Activated naive CD4-positive, alpha-beta T cell treated with anti-CD3 and anti-CD28 coated beads, Interleukin-2, amount 50 U/mL, for 72 hours (primary cell): ENCODE measurements at regions not wholly inside any gene's neighbourhood (a gene's known extent, or its start where the extent isn't known, plus 50 kb on each side); places are given as distances from the start of the nearest gene placed in this dataset.
A peak's percentile ranks its signal among the peaks of the same experiment; 100 is the strongest.
"Not testable (repeated sequence)": the region's sequence is repeated elsewhere in the genome, so short reads cannot be mapped to it uniquely, and the experiment has no call there.

Experiments
- ATAC-seq, 2 donors: fragments of 150-1000 bp; cut with Tn5 transposase; 2 replicates each; pipeline ENCODE4 v1.10.0; 2021; ENCODE audit warnings: mild to moderate bottlenecking in 2 of 2, moderate library complexity in 2 of 2
- DNase-seq, 2 donors: peaks; one replicate each; pipeline ENCODE4 v3.0.0; 2021 to 2022; ENCODE audit warnings: low spot score in 2 of 2
- H3K27ac Mint-ChIP-seq, 2 donors: one replicate each; pipeline ENCODE4 v1.8.0; 2022; ENCODE audit warnings: mild to moderate bottlenecking in 2 of 2, mixed read lengths in 2 of 2
- H3K36me3 Mint-ChIP-seq, 2 donors: one replicate each; pipeline ENCODE4 v1.8.0; 2022; ENCODE audit warnings: mixed read lengths in 2 of 2
- H3K9me3 Mint-ChIP-seq, 2 donors: one replicate each; pipeline ENCODE4 v1.8.0; 2022; ENCODE audit warnings: mixed read lengths in 2 of 2

DNA sequence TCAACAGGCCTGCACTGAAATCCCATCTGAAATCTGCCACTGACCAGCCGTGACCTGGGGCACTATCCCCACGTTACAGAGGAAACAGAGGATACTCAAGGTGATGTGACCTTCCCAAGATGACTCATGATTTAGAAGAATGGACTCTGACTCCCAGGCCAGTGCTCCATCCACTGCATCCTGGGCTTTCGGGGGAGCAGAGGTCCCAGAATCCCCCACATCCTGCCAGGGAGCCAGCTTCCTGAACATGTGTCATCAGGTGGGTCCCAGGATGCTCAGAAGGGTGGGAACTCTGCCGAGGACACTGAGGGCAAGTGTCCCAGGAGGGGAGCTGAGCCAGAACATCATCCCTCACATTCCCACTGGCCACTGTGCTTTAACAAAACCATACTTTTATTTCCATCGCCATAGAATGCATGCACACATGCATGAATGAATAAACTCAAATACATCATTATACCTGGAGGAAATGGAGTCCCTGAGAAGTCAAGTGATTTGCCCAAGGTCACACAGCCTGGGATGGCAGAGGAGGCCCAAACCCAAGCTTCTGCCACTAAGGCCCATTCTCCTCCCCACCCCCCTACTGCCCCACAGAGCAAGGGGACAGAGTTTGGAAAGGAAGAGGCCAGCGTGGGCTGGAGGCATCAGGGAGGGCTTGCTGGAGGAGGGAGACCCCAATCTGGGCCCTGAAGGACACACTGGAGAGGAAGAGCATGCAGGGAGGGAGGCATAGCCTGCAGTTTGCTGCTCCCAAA is 189.4 kb downstream of the MATN1 start:
- H3K27ac Mint-ChIP-seq = no peak overlapping the region
- H3K36me3 Mint-ChIP-seq = no peaks in the 10 kb centered on the region
- ATAC-seq = no peak
- H3K9me3 Mint-ChIP-seq = no peaks in the 10 kb centered on the region
- no peak for DNase-seq

DNA sequence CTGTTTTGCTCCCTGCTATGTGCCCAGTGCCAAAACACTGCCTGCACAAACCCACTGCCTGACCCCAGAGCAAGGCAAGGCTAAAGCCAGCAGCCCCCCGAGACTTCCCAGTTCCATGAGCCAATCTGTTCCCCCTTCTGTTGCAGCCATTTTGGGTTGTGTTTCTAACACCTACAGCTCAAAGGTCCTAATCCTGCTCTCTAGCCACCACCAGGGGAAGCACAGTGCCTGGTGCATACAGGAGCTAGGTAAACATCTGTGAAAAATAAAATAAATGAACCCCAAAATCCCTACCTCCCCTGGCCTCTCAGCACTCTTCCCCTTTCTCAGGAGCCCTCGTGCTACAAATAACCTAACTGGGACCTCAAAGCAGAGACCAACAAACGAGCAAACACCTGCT is 190.2 kb downstream of the MATN1 start:
- no peak overlapping the region for H3K27ac Mint-ChIP-seq
- H3K36me3 Mint-ChIP-seq = no peaks in the 10 kb centered on the region
- ATAC-seq (no peak), DNase-seq (no peak)
- H3K9me3 Mint-ChIP-seq = no peaks in the 10 kb centered on the region

DNA sequence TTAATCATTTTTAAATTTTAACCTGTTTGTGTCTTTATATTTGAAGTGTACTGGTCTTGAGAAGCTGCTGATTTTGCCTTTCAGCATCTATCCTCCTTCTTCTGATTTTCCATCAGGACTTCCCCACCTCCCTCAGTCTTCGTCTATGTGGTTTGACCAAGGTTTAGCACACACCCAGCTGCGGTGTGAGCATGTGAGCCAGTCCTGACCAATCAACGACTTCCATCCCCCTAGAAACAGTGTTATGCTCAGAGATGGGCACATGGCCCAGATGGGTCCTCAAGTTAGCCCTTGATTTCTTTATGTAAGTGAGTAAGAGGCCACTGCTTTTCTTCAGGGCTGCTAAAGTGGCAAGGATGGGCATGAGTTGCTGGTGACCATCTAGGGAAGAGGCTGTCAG is 190.8 kb downstream of the MATN1 start:
- H3K36me3 Mint-ChIP-seq = no peaks in the 10 kb centered on the region
- H3K27ac Mint-ChIP-seq = no peak overlapping the region
- H3K9me3 Mint-ChIP-seq = no peaks in the 10 kb centered on the region
- no peak for ATAC-seq
- no peak for DNase-seq

DNA sequence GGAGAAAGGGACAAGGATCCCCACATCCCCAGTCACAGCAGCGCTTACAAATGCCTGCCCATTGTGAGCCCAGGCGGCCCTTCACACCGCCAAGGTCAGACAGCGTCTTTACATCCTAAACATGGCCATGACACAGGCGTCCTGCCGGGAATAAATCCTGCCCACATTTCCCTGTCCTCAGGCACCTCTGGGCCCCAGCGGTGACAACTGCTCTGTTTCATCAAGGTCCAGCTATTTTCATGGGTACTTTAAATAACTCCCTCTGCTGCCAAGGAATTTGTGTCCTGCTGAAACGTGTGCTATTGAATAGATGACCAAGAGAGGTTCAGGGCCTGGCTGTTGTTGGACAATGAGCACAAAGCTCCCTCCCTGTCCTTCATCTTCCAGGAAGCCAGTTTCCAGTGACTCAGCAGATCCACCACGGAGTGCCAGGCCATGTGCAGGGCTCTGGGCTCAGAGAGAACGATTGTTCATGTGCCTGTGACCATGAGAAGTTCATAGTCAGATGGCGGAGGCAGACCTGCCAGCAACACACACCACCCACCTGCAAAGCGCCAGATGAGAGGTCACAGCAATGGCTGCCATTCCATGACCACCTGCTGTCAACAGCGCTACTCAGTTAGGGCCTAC is 195.8 kb downstream of the MATN1 start:
- Mint-ChIP-seq H3K27ac (peak overlapping the region in 1 of 2 donors; percentile 38), H3K36me3 (no peaks in the 10 kb centered on the region), H3K9me3 (no peaks in the 10 kb centered on the region)
- DNase-seq (peak in 1 of 2 donors; percentile 42), ATAC-seq (no peak)

DNA sequence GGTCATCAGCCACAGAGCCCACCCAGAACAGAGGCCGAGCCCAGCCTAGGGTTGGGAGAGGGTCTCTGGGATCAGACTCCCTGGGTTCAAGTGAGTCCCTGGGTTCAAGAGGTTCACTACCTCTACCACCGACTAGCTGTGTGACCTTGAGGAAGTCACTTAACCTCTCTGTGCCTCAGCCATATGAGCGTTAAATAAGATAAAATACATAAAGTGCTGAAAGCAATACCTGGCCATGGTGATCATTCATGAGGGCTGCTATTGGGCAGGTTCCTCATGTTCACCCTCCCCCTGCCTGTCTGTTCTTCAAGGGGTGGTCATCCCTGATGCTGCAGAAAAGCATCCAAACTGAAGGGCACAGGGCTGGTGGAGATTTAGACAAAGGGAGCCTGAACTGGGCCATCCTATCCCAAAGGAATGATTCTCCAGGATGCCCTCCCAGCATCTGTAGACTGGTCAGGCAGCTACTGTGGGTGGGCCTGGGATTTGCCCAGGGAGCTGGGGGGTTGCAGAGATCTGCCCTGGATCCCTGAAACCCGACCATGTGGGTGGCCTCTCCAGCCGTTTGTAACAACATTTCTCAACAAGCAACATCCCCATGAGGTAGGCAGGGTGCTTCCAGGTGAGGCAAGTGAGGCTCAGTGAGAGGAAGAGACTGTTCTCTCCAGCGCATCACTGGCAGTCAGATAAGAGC is 196.6 kb downstream of the MATN1 start:
- Mint-ChIP-seq H3K27ac (no peak overlapping the region), H3K36me3 (no peaks in the 10 kb centered on the region), H3K9me3 (no peaks in the 10 kb centered on the region)
- ATAC-seq (no peak), DNase-seq (peak in 1 of 2 donors; percentile 39)

DNA sequence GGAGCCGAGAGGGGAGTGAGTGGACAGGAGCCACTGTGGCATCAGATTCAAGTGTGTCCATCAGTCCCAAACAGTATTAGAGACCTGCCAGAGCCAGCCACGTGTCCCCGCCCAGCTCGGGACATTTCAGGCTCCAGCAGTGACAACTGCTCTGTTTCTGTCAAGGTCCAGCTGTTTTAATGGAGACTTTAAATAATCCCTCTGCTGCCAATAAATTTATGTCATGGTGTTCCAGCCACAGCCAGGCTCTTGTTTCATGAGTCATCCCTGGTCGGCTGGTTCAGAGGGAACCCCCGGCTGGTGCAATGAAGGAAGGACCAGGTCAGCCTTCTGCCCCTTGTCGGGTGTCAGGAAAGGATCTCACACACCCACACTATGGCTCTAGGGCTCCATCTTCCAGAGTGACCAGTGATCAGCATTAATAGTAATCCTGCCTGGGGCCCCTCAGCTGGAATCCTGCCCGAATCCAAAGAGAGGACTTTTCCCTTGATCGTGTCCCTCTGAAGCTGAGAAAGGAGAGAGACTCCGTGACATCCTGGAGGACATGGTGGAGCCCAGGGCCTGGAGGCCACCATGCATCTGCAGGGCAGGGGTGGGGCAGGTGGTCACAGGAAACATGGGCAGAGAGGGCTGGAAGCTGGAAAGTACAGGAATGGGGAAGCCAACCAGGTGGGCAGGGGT is 197.3 kb downstream of the MATN1 start:
- DNase-seq (peak in 1 of 2 donors; percentile 33), ATAC-seq (no peak)
- no peaks in the 10 kb centered on the region for H3K9me3 Mint-ChIP-seq
- H3K36me3 Mint-ChIP-seq = no peaks in the 10 kb centered on the region
- no peak overlapping the region for H3K27ac Mint-ChIP-seq

DNA sequence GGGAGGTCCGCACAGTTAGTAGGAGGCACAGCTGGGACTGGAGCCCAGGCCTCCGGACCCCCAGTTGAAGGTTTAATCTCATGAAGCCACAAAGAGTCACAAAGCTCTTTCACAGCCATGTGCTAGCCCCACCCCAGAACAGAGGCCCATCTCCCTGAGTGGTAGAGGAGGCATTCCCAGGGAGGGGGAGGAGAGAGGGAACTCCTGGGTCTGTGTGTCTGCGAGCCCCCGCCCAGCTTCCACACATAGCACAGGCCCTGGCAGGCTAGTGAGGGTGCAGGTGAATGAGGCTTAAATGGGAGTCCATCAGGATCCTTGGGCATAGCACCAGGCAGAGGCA is 197.8 kb downstream of the MATN1 start:
- no peak for ATAC-seq
- H3K27ac Mint-ChIP-seq = no peak overlapping the region
- H3K9me3 Mint-ChIP-seq = no peaks in the 10 kb centered on the region
- DNase-seq = peak in 1 of 2 donors; percentile 25
- no peaks in the 10 kb centered on the region for H3K36me3 Mint-ChIP-seq

DNA sequence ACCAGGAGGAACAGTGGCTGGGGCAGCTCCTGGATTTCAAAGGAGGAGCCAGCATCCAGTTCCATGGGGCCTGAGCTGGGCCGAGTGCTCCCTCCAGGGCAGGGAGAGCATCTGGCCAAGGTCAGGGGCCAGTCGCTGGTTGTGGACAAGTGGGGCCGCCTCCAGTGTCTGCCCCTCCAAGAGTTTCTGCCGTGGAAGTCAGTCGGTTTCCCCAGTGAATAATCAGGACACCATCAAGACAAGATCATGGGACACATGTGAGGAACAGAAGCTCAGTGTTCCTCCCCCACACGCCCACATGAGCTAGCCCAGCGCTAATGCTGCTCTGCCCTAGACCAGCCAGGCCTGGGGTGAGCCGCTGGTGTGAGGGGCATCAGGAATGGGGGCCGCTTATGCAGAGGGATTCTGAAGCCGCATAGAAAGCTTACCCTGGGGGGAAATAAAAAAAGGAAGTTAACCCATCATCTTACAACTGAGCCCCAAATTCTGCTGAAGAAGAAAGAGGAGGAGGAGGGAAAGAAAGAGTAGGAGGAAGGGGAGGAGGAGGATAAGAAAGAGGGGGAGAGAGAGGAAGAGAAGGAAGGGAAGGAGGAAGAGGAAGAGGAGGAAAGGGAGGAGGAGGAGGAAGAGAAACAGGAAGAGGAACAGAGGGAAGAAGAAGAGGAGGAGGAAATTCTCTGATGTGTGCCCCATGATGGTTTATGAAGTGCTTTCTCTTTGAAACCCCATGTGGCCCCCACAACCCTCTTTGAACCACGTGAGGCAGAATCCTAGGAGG is 198.4 kb downstream of the MATN1 start:
- Mint-ChIP-seq H3K9me3 (no peaks in the 10 kb centered on the region), H3K27ac (peak overlapping the region in 1 of 2 donors; percentile 59), H3K36me3 (no peaks in the 10 kb centered on the region)
- ATAC-seq (no peak), DNase-seq (peak in 1 of 2 donors; percentile 4)

DNA sequence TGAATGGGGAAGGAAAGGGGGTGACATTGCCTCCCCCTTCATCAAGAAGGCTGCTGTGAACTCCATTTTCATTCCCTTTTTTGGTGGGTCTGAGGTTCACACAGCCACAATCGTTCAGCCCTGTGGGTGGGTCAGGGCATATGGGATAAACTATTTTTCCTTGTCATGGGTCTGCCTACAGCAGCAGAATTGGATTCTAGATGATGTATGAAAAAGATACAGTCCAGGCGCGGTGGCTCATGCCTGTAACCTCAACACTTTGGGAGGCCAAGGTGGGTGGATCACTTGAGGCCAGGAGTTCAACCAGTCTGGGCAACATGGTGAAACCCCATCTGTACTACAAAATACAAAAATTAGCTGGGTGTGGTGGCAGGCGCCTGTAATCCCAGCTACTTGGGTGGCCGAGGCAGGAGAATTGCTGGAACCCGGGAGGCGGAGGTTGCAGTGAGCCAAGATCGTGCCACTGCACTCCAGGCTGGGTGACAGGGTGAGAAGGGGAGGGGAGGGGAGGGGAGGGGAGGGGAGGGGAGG is 199.3 kb downstream of the MATN1 start:
- ATAC-seq, H3K27ac Mint-ChIP-seq, DNase-seq, H3K9me3 Mint-ChIP-seq, H3K36me3 Mint-ChIP-seq: not testable (repeated sequence)

DNA sequence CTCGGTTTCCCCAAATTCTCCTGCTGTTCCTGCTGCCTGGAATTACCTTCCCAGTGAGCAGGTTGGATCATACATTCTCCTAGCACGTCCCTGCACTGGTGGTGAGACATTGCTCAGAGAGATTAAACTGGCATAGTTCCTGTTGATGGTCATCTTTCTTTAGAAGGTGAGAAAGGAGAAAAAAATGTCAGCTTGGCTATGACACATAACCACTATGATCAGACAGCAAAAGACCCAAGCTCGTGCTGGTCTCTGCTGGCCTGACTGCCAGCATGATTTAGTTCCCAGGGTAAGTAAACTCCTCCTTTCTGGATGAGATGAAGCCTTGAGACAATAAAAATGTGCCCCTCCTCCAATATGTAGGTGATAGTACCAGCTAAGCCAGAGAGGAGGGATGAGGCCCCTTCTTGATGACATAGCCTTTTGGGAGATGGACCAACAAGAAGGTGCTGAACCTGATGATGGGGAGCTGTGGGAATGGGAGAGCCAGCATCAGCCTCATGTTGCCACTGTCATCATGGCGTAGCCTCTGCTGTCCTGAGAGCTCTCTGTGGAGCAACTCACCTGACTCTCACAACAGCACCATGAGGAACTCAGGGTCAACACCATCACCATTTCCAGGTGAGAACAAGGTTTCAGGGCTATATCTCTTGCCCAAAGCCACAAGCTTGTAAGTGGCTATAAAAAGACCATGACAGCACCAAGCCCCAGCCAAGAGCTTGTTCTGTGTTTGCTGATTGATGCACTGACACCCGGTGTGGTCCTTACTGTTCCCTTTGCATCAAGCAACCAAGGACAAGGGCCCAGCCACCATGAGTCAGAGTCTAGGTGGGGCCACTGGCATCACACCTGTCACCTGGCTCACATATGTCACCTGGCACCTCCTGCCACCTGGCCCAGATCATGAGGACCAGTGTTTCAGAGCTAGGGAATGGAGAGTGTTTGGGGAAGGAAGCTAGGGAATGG is 200.0 kb downstream of the MATN1 start:
- DNase-seq (peak in 1 of 2 donors; percentile 25), ATAC-seq (no peak)
- H3K36me3 Mint-ChIP-seq = no peaks in the 10 kb centered on the region
- no peak overlapping the region for H3K27ac Mint-ChIP-seq
- no peaks in the 10 kb centered on the region for H3K9me3 Mint-ChIP-seq

DNA sequence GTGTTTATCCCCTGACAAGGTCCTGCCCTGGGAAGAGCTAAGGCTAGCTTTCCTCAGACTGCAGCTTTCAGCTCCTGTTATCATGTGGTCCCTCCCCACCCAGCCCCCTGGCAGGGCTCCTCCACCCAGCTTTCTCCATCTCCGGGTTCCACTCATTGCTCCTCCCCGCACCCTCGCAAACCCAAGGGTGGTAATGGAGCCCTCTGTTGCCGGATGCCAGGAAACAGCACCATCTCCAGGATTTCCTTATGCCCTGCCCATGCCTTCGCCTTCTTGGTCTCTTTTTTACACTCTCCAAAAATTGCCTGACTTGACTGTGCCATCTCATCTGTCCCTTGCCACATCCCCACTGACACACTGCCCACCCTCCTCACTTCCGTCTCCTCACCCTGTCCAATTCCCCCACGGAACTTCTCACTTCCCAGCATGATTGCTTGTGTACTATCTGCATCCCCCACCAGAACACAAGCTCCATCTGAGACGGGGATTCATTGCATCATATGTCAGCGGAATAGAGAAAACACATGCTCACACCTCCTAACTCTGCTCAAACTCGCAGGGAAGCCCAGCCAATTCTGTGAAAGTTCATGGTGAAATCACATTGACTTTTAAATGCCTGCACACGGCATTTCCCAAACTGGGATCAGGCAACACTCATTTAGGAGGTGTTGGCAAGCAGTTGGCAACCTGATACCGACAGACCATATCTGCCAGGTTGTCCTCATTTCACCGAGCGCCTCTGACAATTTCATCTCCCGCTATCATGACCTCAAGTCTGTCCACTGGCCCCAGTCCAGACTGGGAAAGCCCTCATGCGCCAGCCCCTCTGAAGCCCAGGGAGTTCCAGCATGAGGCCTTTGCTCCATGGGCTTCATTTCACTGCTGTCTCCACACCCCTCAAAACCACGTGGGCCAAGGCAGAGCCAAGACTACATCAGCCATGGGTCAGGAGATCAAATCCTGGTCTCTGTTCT is 201.1 kb downstream of the MATN1 start:
- DNase-seq (peak in 1 of 2 donors; percentile 20), ATAC-seq (no peak)
- Mint-ChIP-seq H3K9me3 (no peaks in the 10 kb centered on the region), H3K36me3 (no peaks in the 10 kb centered on the region), H3K27ac (no peak overlapping the region)

DNA sequence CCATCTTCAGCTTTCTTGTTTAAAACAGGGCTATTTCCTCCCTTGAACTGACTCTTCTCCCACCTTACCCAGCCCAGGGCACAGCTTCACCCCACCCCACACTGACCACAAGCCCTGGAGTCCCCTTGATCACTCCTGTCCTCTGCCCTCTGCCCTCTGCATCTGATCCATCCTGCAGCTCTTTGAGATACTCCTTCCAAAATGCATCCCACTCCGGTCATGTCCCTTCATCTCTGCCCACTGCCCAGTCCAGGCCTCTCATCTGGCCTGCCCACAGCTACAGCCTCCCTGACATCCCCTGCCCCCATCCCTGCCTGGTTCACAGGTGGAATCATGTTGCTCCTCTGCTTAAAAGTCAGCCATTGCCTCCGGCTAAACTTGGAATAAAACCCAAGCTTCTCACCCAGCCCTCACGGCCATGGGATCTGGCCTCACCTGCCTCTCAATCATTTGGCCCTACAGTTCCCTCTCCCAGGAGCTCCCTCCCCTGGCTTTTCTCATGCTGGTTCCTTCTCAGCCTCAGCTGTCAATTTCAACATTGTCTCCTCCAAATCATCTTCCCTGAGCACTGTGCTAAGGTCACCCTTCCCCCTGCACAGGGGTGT is 202.0 kb downstream of the MATN1 start:
- peak in 1 of 2 donors; percentile 37 for DNase-seq
- no peak for ATAC-seq
- no peaks in the 10 kb centered on the region for H3K9me3 Mint-ChIP-seq
- peak overlapping the region in 1 of 2 donors; percentile 24 for H3K27ac Mint-ChIP-seq
- no peaks in the 10 kb centered on the region for H3K36me3 Mint-ChIP-seq

DNA sequence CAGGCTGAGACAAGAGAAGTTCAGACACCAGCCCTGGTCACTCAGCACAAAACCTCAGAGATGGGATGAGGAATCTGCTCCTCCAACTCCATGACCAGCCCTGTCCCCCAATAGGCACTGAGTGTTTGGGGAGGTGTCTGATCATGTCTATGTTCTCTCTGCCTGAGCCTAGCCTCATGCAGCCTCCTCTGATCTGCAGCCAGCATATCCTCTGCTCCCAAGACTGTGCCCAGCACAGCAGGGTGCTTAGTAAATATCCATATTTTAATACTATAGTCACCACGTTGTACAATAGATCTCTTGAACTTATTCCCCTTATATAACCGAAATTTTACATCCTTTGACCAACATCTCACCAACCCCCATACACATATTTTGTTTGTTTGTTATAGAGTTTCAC is 202.9 kb downstream of the MATN1 start:
- Mint-ChIP-seq H3K27ac (no peak overlapping the region), H3K36me3 (no peaks in the 10 kb centered on the region), H3K9me3 (no peaks in the 10 kb centered on the region)
- DNase-seq (peak in 1 of 2 donors; percentile 11), ATAC-seq (no peak)

DNA sequence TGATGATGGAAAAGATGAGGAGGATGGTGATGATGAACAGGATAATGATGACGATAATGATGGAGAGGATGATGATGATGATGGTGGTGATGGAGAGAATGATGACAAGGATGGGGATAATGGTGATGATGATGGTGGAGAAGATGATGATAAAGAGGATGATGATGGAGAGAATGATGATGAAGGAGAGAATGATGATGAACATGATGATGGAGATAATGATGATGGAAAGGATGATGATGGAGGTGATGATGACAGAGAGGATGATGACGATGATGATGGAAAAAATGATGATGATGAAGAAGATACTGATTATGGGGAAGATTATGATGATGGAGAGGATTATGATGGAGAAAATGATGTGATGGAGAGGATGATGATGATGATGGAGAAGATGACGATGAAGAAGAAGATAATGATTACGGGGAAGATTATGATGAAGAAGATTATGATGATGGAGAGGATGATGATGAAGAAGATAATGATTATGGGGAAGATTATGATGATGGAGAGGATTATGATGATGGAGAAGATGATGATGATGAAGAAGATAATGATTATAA is 204.1 kb downstream of the MATN1 start:
- DNase-seq = no peak
- Mint-ChIP-seq H3K36me3 (no peaks in the 10 kb centered on the region), H3K27ac (no peak overlapping the region), H3K9me3 (no peaks in the 10 kb centered on the region)
- no peak for ATAC-seq
